Endothelial cell of umbilical vein (primary cell): ENCODE measurements at regions not wholly inside any gene's neighbourhood (a gene's known extent, or its start where the extent isn't known, plus 50 kb on each side); places are given as distances from the start of the nearest gene placed in this dataset.

Experiments used
- CTCF ChIP-seq, 2 donors: IDR thresholded peaks; 1 replicate in 1 of 2; 2 replicates in 1 of 2; pipeline ENCODE4 v1.5.1; 2011; ENCODE audit warnings: low read length in 2 of 2, mild to moderate bottlenecking in 2 of 2, moderate library complexity in 2 of 2, control low read depth in 1 of 2, inconsistent platforms in 1 of 2, low read depth in 1 of 2; ENCODE audit not compliant: insufficient read depth in 1 of 2; ENCODE audit errors: extremely low read depth in 1 of 2
- MAX ChIP-seq: IDR thresholded peaks from 2 replicates; pipeline ENCODE4 v1.6.1; 2011; ENCODE audit not compliant: insufficient read depth, insufficient read length

GRCh38 chr1:5764464-5764863, 227.8 kb downstream of the NPHP4 start:
- TF ChIP-seq MAX (no peak), CTCF (IDR thresholded peaks at IDR 0.05; ENCODE audit: extremely low read depth in 1 of 2, insufficient read depth in 1 of 2, low read depth in 1 of 2, low read length in 2 of 2) (no peak)
